GM12891 (cell line): ENCODE measurements at regions not wholly inside any gene's neighbourhood (a gene's known extent, or its start where the extent isn't known, plus 50 kb on each side); places are given as distances from the start of the nearest gene placed in this dataset.

ENCODE experiments used
- POLR2A ChIP-seq: IDR thresholded peaks from 2 replicates; pipeline ENCODE4 v1.6.1; 2011; ENCODE audit warnings: low read depth, low read length, control low read depth
- POLR2AphosphoS5 ChIP-seq: IDR thresholded peaks from 2 replicates; pipeline ENCODE4 v1.6.1; 2011; ENCODE audit warnings: low read depth, low read length, control low read depth
- SPI1 ChIP-seq: IDR thresholded peaks from 2 replicates; pipeline ENCODE4 v1.6.1; 2011; ENCODE audit warnings: low read depth, low read length, control low read depth

GRCh38 chr5:145539201-145539600 lies 295.9 kb downstream of the PRELID2 start:
- TF ChIP-seq SPI1 (no peak), POLR2AphosphoS5 (no peak), POLR2A (no peak)
